Activated T-helper 2 cell treated with anti-CD3 and anti-CD28 coated beads, Interferon-gamma antibody, Interleukin-2, Interleukin-4, amounts not matched to agents 10 μg/mL and 5 μg/mL and 100 μg/mL, durations not matched to agents 14 hours and 24 hours and 36 hours (primary cell): ENCODE measurements at regions not wholly inside any gene's neighbourhood (a gene's known extent, or its start where the extent isn't known, plus 50 kb on each side); places are given as distances from the start of the nearest gene placed in this dataset.
"Not testable (repeated sequence)": the region's sequence is repeated elsewhere in the genome, so short reads cannot be mapped to it uniquely, and the experiment has no call there.

Source experiments
- DNase-seq: peaks from one replicate; pipeline ENCODE4 v3.0.0; 2021; ENCODE audit warnings: low spot score
- H3K27ac Mint-ChIP-seq: one replicate; pipeline ENCODE4 v1.8.0; 2021; ENCODE audit warnings: mixed read lengths
- H3K27me3 Mint-ChIP-seq: one replicate; pipeline ENCODE4 v1.8.0; 2021; ENCODE audit warnings: low read depth, mixed read lengths
- H3K36me3 Mint-ChIP-seq: one replicate; pipeline ENCODE4 v1.8.0; 2021; ENCODE audit warnings: low read depth, mixed read lengths
- H3K4me1 Mint-ChIP-seq: one replicate; pipeline ENCODE4 v1.8.0; 2021; ENCODE audit warnings: low read depth, mixed read lengths
- H3K4me3 Mint-ChIP-seq: one replicate; pipeline ENCODE4 v1.8.0; 2021; ENCODE audit warnings: low read depth, mild to moderate bottlenecking, moderate library complexity, mixed read lengths
- H3K9me3 Mint-ChIP-seq: one replicate; pipeline ENCODE4 v1.8.0; 2021; ENCODE audit warnings: mixed read lengths
- intact Hi-C: fragments of 100-400 bp; cut with micrococcal nuclease; formaldehyde crosslinking; loops from one replicate; pipeline ENCODE4 v1.15.1; 2023

GRCh38 chr2:47964277-47964676, 58.0 kb upstream of the FBXO11 start:
- H3K27ac Mint-ChIP-seq = no peak overlapping the region
- no peak for DNase-seq
- no peaks in the 10 kb centered on the region for H3K36me3 Mint-ChIP-seq
- peaks cover 1% of the 10 kb centered on the region for H3K4me1 Mint-ChIP-seq
- no peak overlapping the region for H3K4me3 Mint-ChIP-seq
- H3K27me3 Mint-ChIP-seq = peaks cover 39% of the 10 kb centered on the region
- intact Hi-C loops = no loop called here
- H3K9me3 Mint-ChIP-seq = no peaks in the 10 kb centered on the region

DNA sequence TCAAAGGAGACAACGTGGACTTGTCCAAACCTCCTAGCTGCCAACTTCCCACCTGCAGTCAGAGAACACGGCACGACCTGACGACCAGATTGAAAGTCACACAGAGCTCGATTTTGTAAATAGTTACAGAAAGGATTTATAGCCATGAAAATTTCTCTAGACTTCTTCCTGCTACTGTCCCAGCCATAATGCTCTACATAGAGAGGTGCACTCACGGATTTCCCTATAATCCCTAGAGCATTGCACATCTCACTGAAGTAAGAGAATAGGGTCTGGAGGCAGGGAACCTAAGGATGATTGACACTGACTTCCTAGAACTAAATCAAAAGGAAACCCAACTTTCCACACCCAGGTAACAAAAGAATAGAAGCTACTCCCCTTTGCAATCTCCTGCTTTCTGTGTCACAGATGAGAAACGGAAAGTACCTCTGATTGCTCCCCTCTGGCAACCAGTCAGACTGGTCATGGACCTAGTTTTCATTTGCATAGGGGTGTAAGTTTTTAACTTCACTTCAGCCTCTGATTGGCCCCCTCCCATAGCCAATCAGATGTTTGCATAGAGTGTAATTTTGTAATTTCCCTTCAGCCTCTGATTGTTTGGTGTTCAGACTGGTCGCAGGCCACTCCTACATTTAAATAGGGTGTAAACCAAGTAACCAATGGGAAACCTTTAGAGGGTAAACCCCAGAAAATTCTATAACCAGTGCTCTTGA, 58.6 kb upstream of the FBXO11 start:
- Mint-ChIP-seq H3K4me1 (peaks cover 1% of the 10 kb centered on the region), H3K9me3 (no peaks in the 10 kb centered on the region), H3K36me3 (no peaks in the 10 kb centered on the region), H3K27me3 (peaks cover 37% of the 10 kb centered on the region), H3K4me3 (no peak overlapping the region), H3K27ac (no peak overlapping the region)
- intact Hi-C loops = no loop called here
- DNase-seq = no peak

DNA sequence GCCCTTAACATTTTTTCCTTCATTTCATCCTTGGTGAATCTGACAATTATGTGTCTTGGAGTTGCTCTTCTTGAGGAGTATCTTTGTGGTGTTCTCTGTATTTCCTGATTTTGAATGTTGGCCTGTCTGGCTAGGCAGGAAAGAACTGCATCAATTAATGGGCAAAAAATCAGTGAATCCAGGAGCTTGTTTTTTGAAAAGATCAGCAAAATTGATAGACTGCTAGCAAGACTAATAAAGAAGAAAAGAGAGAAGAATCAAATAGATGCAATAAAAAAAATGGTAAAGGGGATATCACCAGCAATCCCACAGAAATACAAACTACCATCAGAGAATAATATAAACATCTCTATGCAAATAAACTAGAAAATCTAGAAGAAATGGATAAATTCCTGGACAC, 70.4 kb upstream of the FBXO11 start:
- H3K4me1 Mint-ChIP-seq, DNase-seq, intact Hi-C loops, H3K9me3 Mint-ChIP-seq, H3K36me3 Mint-ChIP-seq, H3K27ac Mint-ChIP-seq, H3K4me3 Mint-ChIP-seq: not testable (repeated sequence)
- H3K27me3 Mint-ChIP-seq = peaks cover 15% of the 10 kb centered on the region

- H3K4me3 Mint-ChIP-seq = no peak overlapping the region
- peaks cover 3% of the 10 kb centered on the region for H3K4me1 Mint-ChIP-seq
- H3K27me3 Mint-ChIP-seq = peaks cover 9% of the 10 kb centered on the region
- no peaks in the 10 kb centered on the region for H3K9me3 Mint-ChIP-seq
- no peaks in the 10 kb centered on the region for H3K36me3 Mint-ChIP-seq
- no peak for DNase-seq
- intact Hi-C loops = no loop called here
- H3K27ac Mint-ChIP-seq = no peak overlapping the region
Measured at GRCh38 chr2:47984041-47984440, 77.7 kb upstream of the FBXO11 start.

- Mint-ChIP-seq H3K4me1 (peaks cover 5% of the 10 kb centered on the region), H3K27ac (no peak overlapping the region), H3K4me3 (no peak overlapping the region), H3K9me3 (no peaks in the 10 kb centered on the region), H3K27me3 (peaks cover 8% of the 10 kb centered on the region), H3K36me3 (no peaks in the 10 kb centered on the region)
- DNase-seq = no peak
- intact Hi-C loops = loop anchor here (5.0 kb wide), 1 partner anchor 83 kb away; the partner anchor contains the start of gene FBXO11
Measured at GRCh38 chr2:47990503-47990902, 84.2 kb upstream of the FBXO11 start.

- Mint-ChIP-seq H3K27ac (no peak overlapping the region), H3K36me3 (no peaks in the 10 kb centered on the region), H3K4me3 (no peak overlapping the region), H3K27me3 (peaks cover 3% of the 10 kb centered on the region), H3K9me3 (no peaks in the 10 kb centered on the region), H3K4me1 (peaks cover 5% of the 10 kb centered on the region)
- intact Hi-C loops = loop anchor here (5.0 kb wide), 1 partner anchor 85 kb away; the partner anchor contains the start of gene FBXO11
- DNase-seq = no peak
Measured at GRCh38 chr2:47992671-47993070, 86.4 kb upstream of the FBXO11 start.

DNA sequence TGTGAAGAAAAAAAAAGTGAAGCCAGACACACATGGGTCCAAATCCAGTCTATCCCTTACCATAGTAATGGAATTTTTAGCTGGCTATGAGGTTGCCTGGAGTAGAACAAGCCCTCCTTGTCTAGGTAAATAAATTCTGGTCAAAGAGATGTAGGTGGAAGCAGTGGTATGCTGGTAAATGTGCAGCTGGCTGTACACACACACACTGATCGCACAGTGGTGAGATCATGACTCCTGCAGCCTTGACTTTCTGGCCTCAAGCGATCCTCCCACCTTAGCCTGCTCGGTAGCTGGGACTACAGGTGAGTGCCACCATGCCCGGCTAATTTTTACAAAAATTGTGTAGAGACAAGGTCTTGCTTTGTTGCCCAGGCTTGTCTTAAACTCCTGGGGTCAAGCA, 90.5 kb upstream of the FBXO11 start:
- intact Hi-C loops = no loop called here
- Mint-ChIP-seq H3K27me3 (peaks cover 12% of the 10 kb centered on the region), H3K27ac (no peak overlapping the region), H3K9me3 (no peaks in the 10 kb centered on the region), H3K4me1 (peaks cover 5% of the 10 kb centered on the region), H3K4me3 (no peak overlapping the region), H3K36me3 (no peaks in the 10 kb centered on the region)
- no peak for DNase-seq

GRCh38 chr2:47999512-47999911, 93.2 kb upstream of the FBXO11 start:
- intact Hi-C loops = no loop called here
- H3K36me3 Mint-ChIP-seq = no peaks in the 10 kb centered on the region
- peaks cover 12% of the 10 kb centered on the region for H3K27me3 Mint-ChIP-seq
- H3K9me3 Mint-ChIP-seq = no peaks in the 10 kb centered on the region
- DNase-seq = no peak
- no peak overlapping the region for H3K27ac Mint-ChIP-seq
- no peak overlapping the region for H3K4me3 Mint-ChIP-seq
- H3K4me1 Mint-ChIP-seq = no peaks in the 10 kb centered on the region

DNA sequence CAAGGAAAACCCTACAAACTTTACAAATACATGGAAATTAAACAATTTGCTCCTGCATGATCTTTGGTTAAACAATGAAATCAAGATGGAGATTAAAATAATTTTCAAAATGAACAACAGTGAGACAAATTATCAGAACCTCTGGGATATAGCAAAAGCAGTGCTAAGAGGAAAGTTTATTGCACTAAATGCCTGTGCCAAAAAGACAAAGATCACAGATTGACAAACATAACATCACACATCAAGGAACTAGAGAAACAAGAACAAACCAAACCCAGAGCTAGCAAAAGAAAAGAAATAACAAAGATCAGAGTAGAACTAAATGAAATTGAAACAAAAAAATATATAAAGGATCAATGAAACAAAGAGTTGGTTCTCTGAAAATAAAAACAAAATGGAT, 95.2 kb upstream of the FBXO11 start:
- intact Hi-C loops = no loop called here
- no peak for DNase-seq
- peaks cover 12% of the 10 kb centered on the region for H3K27me3 Mint-ChIP-seq
- no peak overlapping the region for H3K27ac Mint-ChIP-seq
- no peaks in the 10 kb centered on the region for H3K9me3 Mint-ChIP-seq
- no peaks in the 10 kb centered on the region for H3K4me1 Mint-ChIP-seq
- H3K36me3 Mint-ChIP-seq = no peaks in the 10 kb centered on the region
- H3K4me3 Mint-ChIP-seq = no peak overlapping the region

- Mint-ChIP-seq H3K36me3 (no peaks in the 10 kb centered on the region), H3K4me1 (peaks cover 2% of the 10 kb centered on the region), H3K9me3 (no peaks in the 10 kb centered on the region), H3K27me3 (peaks cover 18% of the 10 kb centered on the region), H3K4me3 (no peak overlapping the region), H3K27ac (no peak overlapping the region)
- intact Hi-C loops = no loop called here
- DNase-seq = no peak
Measured at GRCh38 chr2:48006094-48006493, 99.8 kb upstream of the FBXO11 start.

DNA sequence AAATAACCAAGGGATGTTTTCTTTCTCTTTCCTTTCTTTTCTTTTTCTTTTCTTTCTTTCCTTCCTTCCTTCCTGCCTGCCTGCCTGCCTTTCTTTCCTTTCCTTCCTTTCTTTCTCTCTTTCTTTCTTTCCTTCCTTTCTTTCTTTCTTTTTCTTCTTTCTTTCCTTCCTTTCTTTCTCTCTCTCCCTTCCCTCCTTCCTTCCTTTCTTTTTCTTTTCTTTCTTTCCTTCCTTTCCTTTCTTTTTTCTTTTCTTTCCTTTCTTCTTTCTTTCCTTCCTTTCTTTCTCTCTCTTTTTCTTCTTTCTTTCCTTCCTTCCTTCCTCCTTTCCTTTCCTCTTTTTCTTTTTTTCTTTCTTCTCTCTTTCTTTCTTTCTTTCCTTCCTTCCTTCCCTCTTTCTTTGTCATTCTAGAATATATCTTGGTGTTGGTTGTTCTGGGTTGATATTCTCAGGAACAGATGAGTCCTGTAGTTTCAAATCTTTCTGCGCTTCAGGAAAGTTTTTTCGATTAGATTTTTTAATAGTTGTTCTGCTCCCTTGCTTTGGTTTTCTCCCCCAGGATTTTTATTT, 101.5 kb upstream of the FBXO11 start:
- Mint-ChIP-seq H3K27me3 (peaks cover 20% of the 10 kb centered on the region), H3K27ac (no peak overlapping the region), H3K4me1 (peaks cover 2% of the 10 kb centered on the region), H3K9me3 (no peaks in the 10 kb centered on the region), H3K4me3 (no peak overlapping the region), H3K36me3 (no peaks in the 10 kb centered on the region)
- intact Hi-C loops = no loop called here
- no peak for DNase-seq

DNA sequence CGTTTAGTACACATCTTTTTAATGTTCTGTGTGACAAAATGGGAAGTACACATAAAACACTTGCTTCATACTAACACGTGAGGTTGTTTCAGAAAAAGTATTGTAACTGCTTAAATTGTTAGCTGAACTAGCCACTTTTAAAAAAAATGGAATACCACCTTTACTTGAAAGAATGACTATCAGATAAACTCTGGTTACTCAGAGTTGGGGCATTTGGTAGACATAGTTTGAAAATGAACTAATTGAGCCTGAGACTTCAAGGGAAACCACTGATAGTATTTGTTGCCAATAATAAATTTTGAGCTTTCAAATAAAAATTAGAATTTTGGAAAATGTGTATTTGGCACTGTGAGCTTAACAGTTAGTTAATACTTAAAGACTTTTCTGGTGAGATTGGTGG, 103.0 kb upstream of the FBXO11 start:
- H3K27ac Mint-ChIP-seq = no peak overlapping the region
- intact Hi-C loops = no loop called here
- H3K4me1 Mint-ChIP-seq = peaks cover 2% of the 10 kb centered on the region
- H3K9me3 Mint-ChIP-seq = no peaks in the 10 kb centered on the region
- no peak overlapping the region for H3K4me3 Mint-ChIP-seq
- H3K36me3 Mint-ChIP-seq = no peaks in the 10 kb centered on the region
- no peak for DNase-seq
- H3K27me3 Mint-ChIP-seq = peaks cover 21% of the 10 kb centered on the region

GRCh38 chr2:48015421-48015820, 109.1 kb upstream of the FBXO11 start:
- intact Hi-C loops = no loop called here

More at GRCh38 chr2:48015421-48015820, 109.1 kb upstream of the FBXO11 start:
- H3K36me3 Mint-ChIP-seq = no peaks in the 10 kb centered on the region
- no peaks in the 10 kb centered on the region for H3K4me1 Mint-ChIP-seq
- no peak overlapping the region for H3K27ac Mint-ChIP-seq
- peaks cover 5% of the 10 kb centered on the region for H3K9me3 Mint-ChIP-seq
- no peak overlapping the region for H3K4me3 Mint-ChIP-seq
- DNase-seq = no peak
- H3K27me3 Mint-ChIP-seq = peaks cover 10% of the 10 kb centered on the region
